ENCODE measurements at regions not wholly inside any gene's neighbourhood (a gene's known extent, or its start where the extent isn't known, plus 50 kb on each side); places are given as distances from the start of the nearest gene placed in this dataset.

- no peak for TF ChIP-seq CTCF (IDR thresholded peaks at IDR 0.05)
- no peak for TF ChIP-seq POLR2A (IDR thresholded peaks at IDR 0.05)
Observed at GRCh38 chr20:22315771-22316170, 268.6 kb downstream of the FOXA2 start.
